Mucosa of descending colon (tissue), 3 donors: ENCODE measurements at regions not wholly inside any gene's neighbourhood (a gene's known extent, or its start where the extent isn't known, plus 50 kb on each side); places are given as distances from the start of the nearest gene placed in this dataset.

Experiments used
- ATAC-seq: fragments of 200-7000 bp; cut with Tn5 transposase; one replicate; pipeline ENCODE4 v1.9.1; 2020; ENCODE audit warnings: mild to moderate bottlenecking, moderate library complexity
- DNase-seq, 3 donors: peaks; one replicate each; pipeline ENCODE4 v3.0.0-alpha.2; 2020
- H3K36me3 ChIP-seq: fragments of 200-600 bp; one replicate; pipeline ENCODE4 v1.8.0; 2021; ENCODE audit warnings: low read depth, mild to moderate bottlenecking
- H3K4me1 ChIP-seq: fragments of 200-600 bp; one replicate; pipeline ENCODE4 v1.8.0; 2021; ENCODE audit warnings: low read depth, mild to moderate bottlenecking
- H3K4me3 ChIP-seq: fragments of 200-600 bp; one replicate; pipeline ENCODE4 v1.8.0; 2021; ENCODE audit warnings: mild to moderate bottlenecking
- H3K9me3 ChIP-seq: fragments of 200-600 bp; one replicate; pipeline ENCODE4 v1.8.0; 2021; ENCODE audit warnings: mild to moderate bottlenecking
- intact Hi-C, 2 donors: fragments of 100-400 bp; cut with DNase I in 1 of 2; cut with micrococcal nuclease in 1 of 2; formaldehyde crosslinking; loops; one replicate each; pipeline versions ENCODE4 v1.11.0 to v1.11.1; 2022; cut with DNase I, micrococcal nuclease
- TF ChIP-seq, protein P1 (sequence below): fragments of 200-600 bp; IDR thresholded peaks from one replicate; pipeline ENCODE4 v1.8.0; 2022; ENCODE audit warnings: antibody characterized with exemption, mild to moderate bottlenecking
- donor health status: DM: no; HTN: no; CAD: no; lungs with moderate emphysema.
- donor health status: DM: no; HTN: no; CAD: no.
- donor health status: DM: no; HTN: yes; CAD: no.

- DNase-seq, result no peak
- Histone ChIP-seq H3K36me3 (no peaks in the 10 kb centered on the region), H3K9me3 (no peaks in the 10 kb centered on the region), H3K4me3 (no peak overlapping the region), H3K4me1 (peaks cover 6% of the 10 kb centered on the region)
- intact Hi-C loops, result no loop called here
- TF ChIP-seq, protein P1, sequence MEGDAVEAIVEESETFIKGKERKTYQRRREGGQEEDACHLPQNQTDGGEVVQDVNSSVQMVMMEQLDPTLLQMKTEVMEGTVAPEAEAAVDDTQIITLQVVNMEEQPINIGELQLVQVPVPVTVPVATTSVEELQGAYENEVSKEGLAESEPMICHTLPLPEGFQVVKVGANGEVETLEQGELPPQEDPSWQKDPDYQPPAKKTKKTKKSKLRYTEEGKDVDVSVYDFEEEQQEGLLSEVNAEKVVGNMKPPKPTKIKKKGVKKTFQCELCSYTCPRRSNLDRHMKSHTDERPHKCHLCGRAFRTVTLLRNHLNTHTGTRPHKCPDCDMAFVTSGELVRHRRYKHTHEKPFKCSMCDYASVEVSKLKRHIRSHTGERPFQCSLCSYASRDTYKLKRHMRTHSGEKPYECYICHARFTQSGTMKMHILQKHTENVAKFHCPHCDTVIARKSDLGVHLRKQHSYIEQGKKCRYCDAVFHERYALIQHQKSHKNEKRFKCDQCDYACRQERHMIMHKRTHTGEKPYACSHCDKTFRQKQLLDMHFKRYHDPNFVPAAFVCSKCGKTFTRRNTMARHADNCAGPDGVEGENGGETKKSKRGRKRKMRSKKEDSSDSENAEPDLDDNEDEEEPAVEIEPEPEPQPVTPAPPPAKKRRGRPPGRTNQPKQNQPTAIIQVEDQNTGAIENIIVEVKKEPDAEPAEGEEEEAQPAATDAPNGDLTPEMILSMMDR, result no peak
- ATAC-seq, result no peak
Measured at GRCh38 chr20:58077282-58077681, 151.2 kb downstream of the ANKRD60 start.

GRCh38 chr20:58076405-58076804 lies 152.0 kb downstream of the ANKRD60 start:
- TF ChIP-seq, protein P1, result no peak
- H3K4me3 ChIP-seq, result no peak overlapping the region
- ATAC-seq (no peak), DNase-seq (no peak)
- no peaks in the 10 kb centered on the region for H3K4me1 ChIP-seq
- intact Hi-C loops, result no loop called here
- H3K36me3 ChIP-seq, result no peaks in the 10 kb centered on the region
- no peaks in the 10 kb centered on the region for H3K9me3 ChIP-seq

GRCh38 chr20:58075586-58076345 lies 152.7 kb downstream of the ANKRD60 start:
- TF ChIP-seq, protein P1, result no peak
- ATAC-seq, result no peak
- Histone ChIP-seq H3K36me3 (no peaks in the 10 kb centered on the region), H3K4me1 (no peaks in the 10 kb centered on the region), H3K4me3 (no peak overlapping the region), H3K9me3 (no peaks in the 10 kb centered on the region)
- no peak for DNase-seq
- intact Hi-C loops, result no loop called here

DNA sequence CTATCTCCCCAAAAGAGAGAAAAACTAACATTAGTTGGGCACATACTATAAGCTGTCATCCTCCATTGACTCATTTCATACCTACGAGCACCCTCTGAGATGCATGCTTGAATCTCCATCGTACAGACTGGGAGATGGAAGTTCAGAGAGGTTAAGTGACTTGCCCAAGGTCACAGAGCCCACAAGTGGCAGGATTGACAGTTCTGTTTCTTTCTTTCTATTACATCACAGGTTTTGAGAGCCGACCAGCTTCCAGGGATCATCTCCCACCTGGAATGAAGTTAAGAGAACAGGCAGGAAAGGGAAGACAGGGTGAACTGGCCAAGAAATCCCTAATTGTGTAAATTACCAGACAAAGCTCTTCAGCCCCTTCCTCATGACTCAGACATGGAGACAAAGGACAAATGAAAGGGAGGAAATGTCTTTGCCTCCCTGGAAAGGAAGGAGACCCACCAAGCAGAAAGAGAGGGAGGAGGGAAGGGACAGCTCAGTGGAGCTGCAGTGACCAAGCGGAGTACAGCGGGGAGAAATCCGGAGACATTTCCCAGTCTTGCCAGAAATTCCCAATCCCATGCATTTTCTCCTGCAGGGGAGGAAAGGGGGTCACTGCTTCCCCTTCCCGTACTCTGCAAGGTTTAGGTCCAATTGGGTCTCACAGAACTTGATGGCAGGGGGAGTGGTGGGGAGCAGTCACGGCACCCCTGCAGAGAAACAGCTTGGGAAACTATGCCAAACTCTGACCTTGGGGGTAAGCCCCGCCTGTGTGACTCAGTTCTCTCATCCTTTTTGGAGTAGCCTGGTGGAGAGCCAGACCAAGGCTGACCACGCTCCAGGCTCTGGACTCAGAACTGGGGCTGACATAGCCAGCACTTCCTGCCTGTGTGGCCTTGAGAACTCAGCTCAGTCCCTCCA lies 154.3 kb downstream of the ANKRD60 start:
- Histone ChIP-seq H3K4me3 (no peak overlapping the region), H3K36me3 (no peaks in the 10 kb centered on the region), H3K9me3 (no peaks in the 10 kb centered on the region), H3K4me1 (no peaks in the 10 kb centered on the region)
- TF ChIP-seq, protein P1, result no peak
- ATAC-seq (peak; percentile 56), DNase-seq (peak in 2 of 3 donors; percentile 29 to 53)
- intact Hi-C loops, result no loop called here

DNA sequence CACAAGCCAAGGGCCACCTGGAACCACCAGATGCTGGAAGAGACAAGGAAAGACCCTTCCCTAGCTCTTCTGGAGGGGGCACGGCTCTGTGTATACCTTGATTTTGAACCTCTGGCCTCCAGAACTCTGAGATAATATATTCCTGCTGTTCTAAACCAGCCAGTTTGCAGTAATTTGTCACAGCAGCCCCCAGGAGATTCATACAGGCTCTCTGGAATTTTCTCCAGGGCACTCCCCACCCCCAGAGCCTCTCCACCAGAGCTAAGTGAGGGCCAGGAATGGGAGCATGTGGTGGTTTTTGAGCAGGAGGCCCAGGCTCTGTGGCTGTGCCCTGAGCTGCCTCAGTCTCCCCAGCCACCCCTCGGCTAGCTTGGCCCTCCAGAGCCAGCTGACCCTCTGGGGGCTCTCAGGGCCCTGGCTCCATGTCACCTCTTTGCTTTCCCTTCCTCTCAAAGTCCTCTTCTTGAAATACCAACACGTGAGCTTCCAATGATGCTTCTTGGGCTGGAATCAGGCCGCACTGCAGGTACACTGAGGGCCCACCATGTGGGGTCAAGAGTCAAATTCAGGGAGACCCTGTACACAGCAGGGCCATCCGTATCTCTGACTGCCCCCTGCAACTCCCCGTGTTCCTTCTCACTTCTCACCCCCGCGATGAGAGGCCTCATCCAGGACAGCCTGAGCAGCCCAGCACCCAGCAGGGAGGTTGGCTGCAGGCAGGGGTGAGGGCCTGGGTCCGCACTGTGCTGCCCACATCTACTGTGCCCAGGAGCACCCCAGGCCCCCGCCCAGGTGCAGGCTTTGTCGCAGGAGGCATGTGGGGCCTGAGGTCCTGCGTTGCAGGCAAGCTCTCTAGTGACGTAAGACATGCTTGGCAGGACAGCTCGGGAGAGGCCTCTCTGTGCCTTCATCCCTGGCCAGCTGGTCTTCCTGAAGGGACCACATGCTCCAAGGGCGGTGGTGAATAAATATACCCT lies 155.5 kb downstream of the ANKRD60 start:
- TF ChIP-seq, protein P1, result no peak
- no peaks in the 10 kb centered on the region for H3K4me1 ChIP-seq
- DNase-seq (no peak), ATAC-seq (peak; percentile 8)
- intact Hi-C loops, result no loop called here
- H3K4me3 ChIP-seq, result no peak overlapping the region
- no peaks in the 10 kb centered on the region for H3K9me3 ChIP-seq
- H3K36me3 ChIP-seq, result no peaks in the 10 kb centered on the region
